Keratinocyte (primary cell): ENCODE measurements at regions not wholly inside any gene's neighbourhood (a gene's known extent, or its start where the extent isn't known, plus 50 kb on each side); places are given as distances from the start of the nearest gene placed in this dataset.

Experiments used
- DNase-seq: peaks from one replicate; pipeline ENCODE4 v3.0.0-alpha.2; 2011; ENCODE audit warnings: low read depth, missing footprints, low spot score
- FAIRE-seq: peaks from 2 replicates; lab custom pipeline; 2011; peaks lifted over from hg19 to GRCh38; lab: Jason Lieb, UNC
- H2AFZ ChIP-seq: 2 replicates; pipeline ENCODE4 v1.6.0; 2012; ENCODE audit warnings: low read length, control low read depth, inconsistent platforms; ENCODE audit not compliant: control insufficient read depth
- H3K27ac ChIP-seq: 2 replicates; pipeline ENCODE4 v1.5.1; 2011; ENCODE audit warnings: low read length; ENCODE audit not compliant: control insufficient read depth, insufficient read depth
- H3K27me3 ChIP-seq: 3 replicates; pipeline ENCODE4 v1.6.0; 2011; ENCODE audit warnings: low read length; ENCODE audit not compliant: control insufficient read depth, insufficient read depth; ENCODE audit errors: extremely low read depth
- H3K36me3 ChIP-seq, 2 experiments: 2 replicates in 1 of 2; 3 replicates in 1 of 2; pipeline ENCODE4 v1.5.1; 2011; ENCODE audit warnings: low read length in 2 of 2, mild to moderate bottlenecking in 1 of 2; ENCODE audit not compliant: control insufficient read depth in 2 of 2, insufficient read depth in 2 of 2; ENCODE audit errors: extremely low read depth in 1 of 2
- H3K4me1 ChIP-seq: 3 replicates; pipeline ENCODE4 v1.5.1; 2011; ENCODE audit warnings: low read length; ENCODE audit not compliant: control insufficient read depth, insufficient read depth; ENCODE audit errors: extremely low read depth
- H3K4me2 ChIP-seq: 3 replicates; pipeline ENCODE4 v1.6.0; 2011; ENCODE audit warnings: low read depth, low read length; ENCODE audit not compliant: control insufficient read depth, insufficient read depth; ENCODE audit errors: extremely low read depth
- H3K4me3 ChIP-seq, 3 experiments: fragments of 200-600 bp in 1 of 3; sonication (generic) in 1 of 3; 2 replicates in 2 of 3; 3 replicates in 1 of 3; pipeline ENCODE4 v1.5.1; 2011 to 2016; ENCODE audit warnings: low read length in 3 of 3, mild to moderate bottlenecking in 3 of 3, control low read depth in 2 of 3, inconsistent platforms in 1 of 3, low read depth in 1 of 3, mixed read lengths in 1 of 3, mixed run types in 1 of 3, moderate library complexity in 1 of 3; ENCODE audit not compliant: control insufficient read depth in 2 of 3, insufficient read depth in 2 of 3; ENCODE audit errors: extremely low read depth in 1 of 3
- H3K79me2 ChIP-seq: 2 replicates; pipeline ENCODE4 v1.6.0; 2012; ENCODE audit warnings: low read length; ENCODE audit not compliant: control insufficient read depth, insufficient read depth
- H3K9ac ChIP-seq: 3 replicates; pipeline ENCODE4 v1.6.0; 2011; ENCODE audit warnings: low read length; ENCODE audit not compliant: control insufficient read depth, insufficient read depth; ENCODE audit errors: extremely low read depth
- H3K9me1 ChIP-seq: 3 replicates; pipeline ENCODE4 v1.6.0; 2011; ENCODE audit warnings: low read length; ENCODE audit not compliant: control insufficient read depth, insufficient read depth; ENCODE audit errors: extremely low read depth
- H3K9me3 ChIP-seq: 2 replicates; pipeline ENCODE4 v1.5.1; 2012; ENCODE audit warnings: low read depth, low read length; ENCODE audit not compliant: control insufficient read depth
- H4K20me1 ChIP-seq: 3 replicates; pipeline ENCODE4 v1.6.0; 2011; ENCODE audit warnings: low read length; ENCODE audit not compliant: control insufficient read depth, insufficient read depth; ENCODE audit errors: extremely low read depth
- CTCF ChIP-seq, 3 experiments: IDR thresholded peaks in 1 of 3; conservative IDR thresholded peaks in 1 of 3; optimal IDR thresholded peaks in 1 of 3; 2 replicates in 2 of 3; 3 replicates in 1 of 3; pipeline versions ENCODE3 to v1.5.1; 2011; ENCODE audit warnings: low read length in 3 of 3, mild to moderate bottlenecking in 3 of 3, moderate library complexity in 2 of 3, control low read depth in 1 of 3, inconsistent platforms in 1 of 3; ENCODE audit not compliant: insufficient read depth in 2 of 3; ENCODE audit errors: extremely low read depth in 1 of 3
- EZH2 ChIP-seq: IDR thresholded peaks from one replicate; pipeline ENCODE4 v1.6.1; 2012; ENCODE audit warnings: inconsistent platforms, mild to moderate bottlenecking, low read length, moderate library complexity
- dilution Hi-C: fragments of 300-500 bp; cut with MboI; formaldehyde crosslinking; loops from one replicate; pipeline ENCODE4 v1.7.0; 2020; ENCODE audit warnings: low sequenced_read_pairs; ENCODE audit not compliant: extremely low pct_ligation_motif_present

GRCh38 chr4:125187226-125188176 is 127.3 kb upstream of the FAT4 start:
- H4K20me1 ChIP-seq: no peaks in the 10 kb centered on the region
- peak overlapping the region; percentile 22 for H3K9ac ChIP-seq
- peaks cover 15% of the 10 kb centered on the region for H3K4me1 ChIP-seq
- H3K36me3 ChIP-seq: no peaks in the 10 kb centered on the region
- no peaks in the 10 kb centered on the region for H3K79me2 ChIP-seq
- no peaks in the 10 kb centered on the region for H3K9me1 ChIP-seq
- H3K4me3 ChIP-seq: no peak overlapping the region
- no peaks in the 10 kb centered on the region for H3K27me3 ChIP-seq
- H3K9me3 ChIP-seq: no peaks in the 10 kb centered on the region
- dilution Hi-C loops: no loop called here
- peak overlapping the region; percentile 60 for H3K4me2 ChIP-seq
- H3K27ac ChIP-seq: peak overlapping the region; percentile 83
- H2AFZ ChIP-seq: peak overlapping the region; percentile 30
- FAIRE-seq: peak; percentile 90
- peak; percentile 58 for DNase-seq
- TF ChIP-seq CTCF (optimal IDR thresholded peaks at IDR 0.05 in 1 of 3, IDR thresholded peaks at IDR 0.05 in 1 of 3, conservative IDR thresholded peaks at IDR 0.05 in 1 of 3; ENCODE audit: extremely low read depth in 1 of 3, insufficient read depth in 2 of 3, low read length in 3 of 3) (no peak), EZH2 (no peak)

GRCh38 chr4:125184116-125184515 is 130.6 kb upstream of the FAT4 start:
- Histone ChIP-seq H3K4me1 (peaks cover 15% of the 10 kb centered on the region), H3K9ac (no peak overlapping the region), H4K20me1 (no peaks in the 10 kb centered on the region), H3K4me2 (no peak overlapping the region), H3K27ac (no peak overlapping the region), H3K9me1 (no peaks in the 10 kb centered on the region), H3K27me3 (no peaks in the 10 kb centered on the region), H3K9me3 (no peaks in the 10 kb centered on the region), H3K79me2 (no peaks in the 10 kb centered on the region), H2AFZ (no peak overlapping the region), H3K4me3 (no peak overlapping the region), H3K36me3 (no peaks in the 10 kb centered on the region)
- dilution Hi-C loops: no loop called here
- no peak for FAIRE-seq
- no peak for DNase-seq
- no peak for TF ChIP-seq EZH2
- TF ChIP-seq CTCF (optimal IDR thresholded peaks at IDR 0.05 in 1 of 3, IDR thresholded peaks at IDR 0.05 in 1 of 3, conservative IDR thresholded peaks at IDR 0.05 in 1 of 3; ENCODE audit: extremely low read depth in 1 of 3, insufficient read depth in 2 of 3, low read length in 3 of 3): no peak
